IPS-NIHi11 (cell line): ENCODE measurements at regions not wholly inside any gene's neighbourhood (a gene's known extent, or its start where the extent isn't known, plus 50 kb on each side); places are given as distances from the start of the nearest gene placed in this dataset.

Experiments used
- DNase-seq: peaks from one replicate; pipeline ENCODE4 v3.0.0; 2012; ENCODE audit warnings: mixed read lengths, low spot score

GRCh38 chr20:40959325-40960092 is 69.1 kb upstream of the TOP1 start:
- no peak for DNase-seq

DNA sequence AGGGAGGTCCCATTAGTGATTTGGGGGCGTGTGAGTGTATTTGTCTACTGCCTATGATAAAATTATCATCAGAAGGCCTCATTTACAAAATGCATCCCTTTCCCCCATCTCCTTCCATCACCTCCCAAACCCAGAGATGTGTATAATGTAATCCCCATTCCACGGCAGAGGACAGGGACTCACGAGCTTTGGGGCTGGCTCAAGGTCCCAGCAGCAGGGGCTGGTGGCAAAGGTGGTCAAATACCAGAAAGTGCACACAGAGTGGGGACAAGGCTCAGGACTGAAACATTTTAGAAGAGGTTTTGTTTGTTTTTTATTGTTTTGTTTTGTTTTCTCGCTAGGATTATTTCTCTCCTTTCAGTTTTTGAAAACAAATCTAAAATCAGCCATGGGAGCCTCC is 68.5 kb upstream of the TOP1 start:
- DNase-seq, result no peak

DNA sequence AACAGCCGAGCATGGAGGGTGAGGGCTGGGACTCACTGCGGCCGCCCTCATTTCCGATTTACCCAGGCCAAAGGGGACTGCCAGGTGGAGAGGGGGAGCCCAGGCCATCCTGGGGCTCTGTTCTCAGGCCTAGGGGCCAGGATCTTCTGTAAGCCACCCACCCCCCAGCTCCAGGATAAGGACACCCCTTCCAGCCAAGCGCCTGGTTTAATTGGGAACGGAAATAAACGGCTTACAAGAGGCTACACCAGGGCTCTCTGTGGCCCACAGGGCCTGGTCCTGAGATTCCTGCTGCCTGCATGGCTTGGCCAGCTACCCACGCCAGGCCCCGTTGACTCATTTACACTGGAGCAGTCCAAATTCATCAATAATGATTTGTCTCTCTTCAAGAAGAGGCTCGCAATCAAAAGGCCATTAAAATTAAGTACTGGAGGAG is 68.1 kb upstream of the TOP1 start:
- no peak for DNase-seq

DNA sequence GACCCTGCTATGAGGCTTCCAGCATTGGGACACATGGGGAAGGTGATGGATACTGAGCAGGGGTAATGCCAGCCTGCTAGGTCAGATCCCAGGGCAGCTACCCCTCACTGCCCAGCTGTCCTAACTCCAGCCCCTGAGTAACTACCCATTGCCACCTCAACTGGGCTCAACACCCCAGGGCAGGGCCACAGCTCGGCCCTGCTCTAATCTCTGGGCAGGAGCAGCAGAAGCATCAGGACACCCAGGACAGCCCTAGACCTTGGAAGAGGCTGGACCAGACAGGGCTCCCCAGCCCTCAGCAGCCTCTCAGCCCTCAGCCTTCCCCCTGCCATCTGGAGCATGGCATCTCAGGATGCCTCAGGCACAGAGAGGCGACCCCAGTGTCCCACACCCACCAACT is 67.4 kb upstream of the TOP1 start:
- no peak for DNase-seq

- no peak for DNase-seq
Measured at GRCh38 chr20:40961686-40962640, 66.7 kb upstream of the TOP1 start.

DNA sequence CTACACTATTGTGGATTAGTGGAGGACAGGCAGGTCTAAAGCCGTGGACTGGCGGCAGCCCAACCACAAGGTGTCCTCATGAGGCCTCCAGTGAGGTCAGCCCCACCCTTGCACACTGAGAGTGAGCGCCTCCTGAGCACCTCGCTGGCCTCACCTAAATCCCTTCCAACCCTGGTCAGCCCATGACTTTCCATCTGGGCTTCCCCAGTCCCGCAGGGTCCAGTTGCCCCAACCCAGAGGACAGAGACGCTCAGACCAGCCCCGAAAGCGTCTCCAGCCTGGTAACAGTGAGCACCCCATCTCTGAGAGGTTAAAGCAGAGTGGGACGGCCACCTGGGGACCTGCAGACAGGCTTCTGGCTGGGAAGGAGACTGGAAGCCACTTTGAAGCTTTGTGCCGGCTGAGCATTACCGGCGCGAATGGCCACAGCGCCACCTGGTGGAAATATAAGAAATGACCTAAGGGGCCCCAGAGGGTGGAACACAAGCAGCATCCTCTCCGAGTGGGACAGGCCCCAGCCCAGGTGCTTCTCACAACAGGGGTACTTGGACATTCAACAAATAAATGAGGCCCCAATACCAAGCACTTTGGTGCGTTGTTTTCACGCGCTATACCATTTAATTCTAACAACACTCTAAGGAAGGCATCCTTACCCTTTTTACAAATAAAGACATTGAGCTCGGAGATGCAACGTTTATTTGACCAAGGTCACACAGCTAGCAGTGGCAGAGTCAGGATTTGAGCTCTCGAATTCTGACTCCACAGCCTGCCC is 65.7 kb upstream of the TOP1 start:
- peak; percentile 89 for DNase-seq

- DNase-seq, result no peak
Measured at GRCh38 chr20:40963505-40963845, 65.1 kb upstream of the TOP1 start.

- DNase-seq, result no peak
Measured at GRCh38 chr20:40965671-40966070, 63.0 kb upstream of the TOP1 start.

DNA sequence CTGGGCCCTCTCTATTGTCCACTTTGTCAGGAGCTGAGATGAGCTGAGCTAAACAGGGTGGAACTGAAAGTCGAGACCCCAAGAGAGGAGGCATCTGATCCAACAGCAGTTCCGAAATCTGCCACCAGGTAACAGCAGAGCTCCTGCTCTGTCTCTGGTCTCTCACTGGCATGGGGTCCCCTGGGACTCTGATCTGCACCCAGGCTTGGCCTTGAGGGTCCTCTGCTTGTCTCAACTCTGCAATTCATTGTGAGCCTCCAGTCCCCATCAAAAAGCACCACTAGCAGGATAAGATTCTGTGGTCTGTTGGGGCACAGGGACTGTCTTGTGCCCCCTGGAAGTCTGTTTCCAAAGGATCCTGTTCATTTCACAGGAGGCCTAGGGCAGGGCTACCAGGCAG is 62.5 kb upstream of the TOP1 start:
- peak; percentile 51 for DNase-seq

- no peak for DNase-seq
Measured at GRCh38 chr20:40966516-40967185, 62.0 kb upstream of the TOP1 start.

GRCh38 chr20:40967700-40968099 is 60.9 kb upstream of the TOP1 start:
- DNase-seq, result no peak

DNA sequence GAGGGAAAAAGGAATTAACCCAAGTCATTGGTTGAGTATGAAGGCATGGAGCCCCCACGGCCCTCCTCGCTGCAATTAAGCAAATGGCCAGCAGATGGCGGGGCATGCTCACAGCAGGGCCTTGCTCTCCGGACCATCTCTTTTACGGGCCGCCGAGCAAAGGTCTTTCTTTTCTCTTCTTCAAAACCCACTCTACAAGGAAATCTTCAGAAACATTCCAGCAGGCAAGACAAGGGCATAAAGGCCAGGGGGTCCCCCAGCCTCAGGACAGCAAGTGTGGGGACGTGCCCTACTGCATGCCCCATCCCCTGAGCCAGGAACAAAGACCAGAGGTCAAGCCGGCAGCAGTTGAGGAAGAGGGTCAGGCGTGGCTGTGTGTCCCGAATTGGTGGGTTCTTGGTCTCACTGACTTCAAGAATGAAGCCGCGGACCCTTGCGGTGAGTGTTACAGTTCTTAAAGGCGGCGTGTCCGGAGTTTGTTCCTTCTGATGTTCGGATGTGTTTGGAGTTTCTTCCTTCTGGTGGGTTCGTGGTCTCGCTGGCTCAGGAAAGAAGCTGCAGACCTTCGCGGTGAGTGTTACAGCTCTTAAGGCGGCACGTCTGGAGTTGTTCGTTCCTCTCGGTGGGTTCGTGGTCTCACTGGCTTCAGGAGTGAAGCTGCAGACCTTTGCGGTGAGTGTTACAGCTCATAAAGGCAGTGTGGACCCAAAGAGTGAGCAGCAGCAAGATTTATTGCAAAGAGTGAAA is 59.6 kb upstream of the TOP1 start:
- DNase-seq, result peak; percentile 85

DNA sequence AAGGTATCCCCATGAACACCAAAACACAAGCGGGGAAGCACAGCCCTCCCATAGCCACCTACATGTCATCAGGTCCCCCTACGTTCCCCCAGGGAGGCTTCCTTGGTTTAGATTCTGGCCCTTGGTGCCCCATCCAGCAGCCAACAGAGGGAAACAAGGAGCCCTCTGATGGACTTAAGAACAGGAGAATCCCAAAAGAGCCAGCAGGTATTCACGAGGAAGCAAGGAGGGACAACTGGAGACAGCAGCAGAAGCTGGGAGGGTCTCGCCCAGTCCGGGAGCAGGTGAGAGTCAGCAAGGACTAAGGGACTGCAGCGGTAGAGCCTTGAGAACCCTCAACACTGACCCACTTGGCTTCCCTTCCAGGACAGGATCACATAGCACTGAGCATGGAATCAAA is 58.4 kb upstream of the TOP1 start:
- DNase-seq, result peak; percentile 38

DNA sequence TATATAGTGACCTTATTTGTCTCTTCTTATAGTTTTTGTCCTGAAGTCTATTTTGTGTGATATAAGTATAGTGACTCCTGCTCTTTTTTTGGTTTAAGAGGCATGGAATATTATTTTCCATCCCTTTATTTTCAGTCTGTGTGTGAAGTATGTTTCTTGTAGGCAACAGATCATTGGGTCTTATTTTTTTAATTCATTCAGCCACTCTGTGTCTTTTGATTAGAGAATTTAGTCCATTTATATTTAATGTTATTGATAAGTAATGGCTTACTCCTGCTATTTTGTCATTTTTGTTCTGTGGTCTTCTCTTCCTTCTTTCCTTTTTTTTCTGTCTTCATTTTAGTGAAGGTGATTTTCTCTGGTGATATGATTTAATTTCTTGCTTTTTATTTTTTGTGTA is 51.4 kb upstream of the TOP1 start:
- no peak for DNase-seq

DNA sequence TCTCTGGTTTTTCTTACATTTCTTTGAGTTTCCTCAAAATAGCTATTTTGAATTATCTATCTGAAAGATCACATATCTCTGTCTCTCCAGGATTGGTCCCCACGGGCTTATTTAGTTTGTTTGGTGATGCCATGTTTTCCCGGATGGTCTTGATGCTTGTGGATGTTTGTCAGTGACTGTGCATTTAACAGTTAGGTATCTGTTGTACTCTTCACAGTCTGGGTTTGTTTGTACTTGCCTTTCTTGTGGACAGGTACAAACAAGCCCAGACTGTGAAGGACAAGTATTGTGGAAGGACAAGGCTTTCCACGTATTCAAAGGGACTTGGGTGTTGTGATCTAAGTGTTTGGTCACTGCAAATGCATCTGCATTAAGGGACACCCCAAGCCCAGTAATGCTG is 49.9 kb upstream of the TOP1 start:
- DNase-seq, result no peak
